Stomach (tissue), 8 donors: ENCODE measurements at regions not wholly inside any gene's neighbourhood (a gene's known extent, or its start where the extent isn't known, plus 50 kb on each side); places are given as distances from the start of the nearest gene placed in this dataset.

Experiments
- DNase-seq, 2 donors: peaks; one replicate each; pipeline versions ENCODE4 v3.0.0 to v3.0.0-alpha.2; 2013 to 2019
- H3K27ac ChIP-seq, 5 donors: fragments of 200-600 bp in 4 of 5; sonication (generic) in 4 of 5; one replicate each; pipeline ENCODE4 v1.5.1; 2013 to 2019; ENCODE audit warnings: mild to moderate bottlenecking in 1 of 5, moderate library complexity in 1 of 5
- H3K27me3 ChIP-seq, 3 donors: fragments of 200-600 bp; sonication (generic); one replicate each; pipeline ENCODE4 v1.5.1; 2017 to 2019; ENCODE audit warnings: mixed run types in 1 of 3
- H3K36me3 ChIP-seq, 4 donors: fragments of 200-600 bp; sonication (generic); 1 replicate in 3 of 4; 2 replicates in 1 of 4; pipeline ENCODE4 v1.5.1; 2016 to 2019
- H3K4me1 ChIP-seq, 4 donors: fragments of 200-600 bp; sonication (generic); one replicate each; pipeline ENCODE4 v1.5.1; 2016 to 2019
- H3K4me3 ChIP-seq, 4 donors: fragments of 200-600 bp; sonication (generic) in 3 of 4; one replicate each; pipeline ENCODE4 v1.5.1; 2016 to 2019; ENCODE audit warnings: mild to moderate bottlenecking in 1 of 4
- H3K9me3 ChIP-seq, 4 donors: fragments of 200-600 bp; sonication (generic); one replicate each; pipeline ENCODE4 v1.5.1; 2016 to 2019
- EP300 ChIP-seq: sonication (generic); formaldehyde crosslinking; IDR thresholded peaks from one replicate; pipeline ENCODE4 v1.6.1; 2017; ENCODE audit warnings: antibody characterized with exemption
- POLR2A ChIP-seq, 4 donors: fragments of 450-650 bp; IDR thresholded peaks; one replicate each; pipeline ENCODE4 v1.6.1; 2016; ENCODE audit warnings: antibody characterized with exemption in 4 of 4, control low read depth in 2 of 4, mild to moderate bottlenecking in 1 of 4, moderate library complexity in 1 of 4
- POLR2AphosphoS5 ChIP-seq, 3 donors: sonication (generic); formaldehyde crosslinking; IDR thresholded peaks; one replicate each; pipeline ENCODE4 v1.6.1; 2016; ENCODE audit warnings: antibody characterized with exemption in 3 of 3
- WGBS, 5 donors: extraction: QIAGEN DNeasy Blood & Tissue Kit in 3 of 5; methylation state at CpG; one replicate each; pipeline versions ENCODE4 v1.1.5 to v1.1.7; 2013 to 2018; 5-methylcytosine and 5-hydroxymethylcytosine counted together
- intact Hi-C: fragments of 100-400 bp; cut with DNase I; formaldehyde crosslinking; loops from one replicate; pipeline ENCODE4 v1.15.1; 2023; ENCODE audit warnings: low total_unique reads
- TF ChIP-seq, protein P1 (sequence below), 7 experiments: fragments of 450-650 bp in 4 of 7; fragments of 200-600 bp in 3 of 7; sonication (generic) in 3 of 7; IDR thresholded peaks; one replicate each; pipeline ENCODE4 v1.5.1; 2016 to 2019; ENCODE audit warnings: antibody characterized with exemption in 7 of 7, control low read depth in 2 of 7, mild to moderate bottlenecking in 1 of 7
- donor health status: healthy with polysubstance abuse.
- donor health status: Bipolar disorder and iron deficiency.
- donor health status: healthy.

DNA sequence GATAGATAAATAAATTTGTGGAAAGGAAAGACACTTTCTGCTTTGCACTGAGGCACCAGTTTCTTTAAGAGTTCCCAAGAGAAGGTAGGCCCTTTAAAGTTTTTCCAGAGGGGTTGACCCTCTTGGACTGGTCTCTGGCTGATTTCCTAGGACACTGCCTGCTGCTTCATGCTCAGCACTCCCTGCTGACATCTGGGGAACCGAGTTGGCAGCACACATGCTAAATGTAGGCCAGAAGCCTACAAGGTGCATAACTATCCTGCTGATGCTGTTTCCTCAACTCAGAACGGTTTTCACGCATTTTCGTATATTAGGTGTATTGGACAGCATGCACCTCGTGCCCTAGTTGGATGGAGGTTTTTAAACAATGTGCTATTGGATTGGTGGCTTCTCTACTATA, 887.2 kb upstream of the SEL1L start:
- Histone ChIP-seq H3K27me3 (no peaks in the 10 kb centered on the region), H3K4me3 (no peak overlapping the region), H3K27ac (no peak overlapping the region), H3K9me3 (peaks cover 0 to 10% (median 9%) of the 10 kb centered on the region in 4 donors), H3K36me3 (no peaks in the 10 kb centered on the region), H3K4me1 (no peaks in the 10 kb centered on the region)
- WGBS, 5 donors, result 73 to 83% (median 80%) methylated on average over 5 of the region's 5 CpGs
- no peak for DNase-seq
- TF ChIP-seq, protein P1, sequence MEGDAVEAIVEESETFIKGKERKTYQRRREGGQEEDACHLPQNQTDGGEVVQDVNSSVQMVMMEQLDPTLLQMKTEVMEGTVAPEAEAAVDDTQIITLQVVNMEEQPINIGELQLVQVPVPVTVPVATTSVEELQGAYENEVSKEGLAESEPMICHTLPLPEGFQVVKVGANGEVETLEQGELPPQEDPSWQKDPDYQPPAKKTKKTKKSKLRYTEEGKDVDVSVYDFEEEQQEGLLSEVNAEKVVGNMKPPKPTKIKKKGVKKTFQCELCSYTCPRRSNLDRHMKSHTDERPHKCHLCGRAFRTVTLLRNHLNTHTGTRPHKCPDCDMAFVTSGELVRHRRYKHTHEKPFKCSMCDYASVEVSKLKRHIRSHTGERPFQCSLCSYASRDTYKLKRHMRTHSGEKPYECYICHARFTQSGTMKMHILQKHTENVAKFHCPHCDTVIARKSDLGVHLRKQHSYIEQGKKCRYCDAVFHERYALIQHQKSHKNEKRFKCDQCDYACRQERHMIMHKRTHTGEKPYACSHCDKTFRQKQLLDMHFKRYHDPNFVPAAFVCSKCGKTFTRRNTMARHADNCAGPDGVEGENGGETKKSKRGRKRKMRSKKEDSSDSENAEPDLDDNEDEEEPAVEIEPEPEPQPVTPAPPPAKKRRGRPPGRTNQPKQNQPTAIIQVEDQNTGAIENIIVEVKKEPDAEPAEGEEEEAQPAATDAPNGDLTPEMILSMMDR (IDR thresholded peaks at IDR 0.05), result no peak
- no peak for TF ChIP-seq POLR2A (IDR thresholded peaks at IDR 0.05)
- TF ChIP-seq POLR2AphosphoS5 (IDR thresholded peaks at IDR 0.05), result no peak
- no peak for TF ChIP-seq EP300
- intact Hi-C loops, result no loop called here

DNA sequence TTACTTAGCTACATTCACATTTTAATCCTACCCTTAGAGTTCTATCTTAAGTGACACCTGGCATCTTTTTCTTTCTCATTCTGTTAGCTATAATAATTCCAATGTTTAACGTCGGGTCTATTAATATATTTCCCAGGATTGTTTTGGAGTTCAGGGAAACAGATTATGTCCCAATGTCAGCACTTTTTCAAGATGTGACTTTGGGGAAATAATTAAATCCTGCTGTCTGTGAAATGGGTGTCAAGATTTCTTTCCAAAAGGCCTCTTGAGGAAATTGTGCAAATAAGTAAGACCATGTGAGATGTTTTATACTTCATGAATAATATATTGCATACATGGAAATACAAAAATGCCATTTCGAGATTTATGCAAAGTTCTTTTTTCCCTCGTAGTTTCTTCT, 887.6 kb upstream of the SEL1L start:
- intact Hi-C loops, result no loop called here
- H3K9me3 ChIP-seq, result peaks cover 0 to 10% (median 9%) of the 10 kb centered on the region in 4 donors

DNA sequence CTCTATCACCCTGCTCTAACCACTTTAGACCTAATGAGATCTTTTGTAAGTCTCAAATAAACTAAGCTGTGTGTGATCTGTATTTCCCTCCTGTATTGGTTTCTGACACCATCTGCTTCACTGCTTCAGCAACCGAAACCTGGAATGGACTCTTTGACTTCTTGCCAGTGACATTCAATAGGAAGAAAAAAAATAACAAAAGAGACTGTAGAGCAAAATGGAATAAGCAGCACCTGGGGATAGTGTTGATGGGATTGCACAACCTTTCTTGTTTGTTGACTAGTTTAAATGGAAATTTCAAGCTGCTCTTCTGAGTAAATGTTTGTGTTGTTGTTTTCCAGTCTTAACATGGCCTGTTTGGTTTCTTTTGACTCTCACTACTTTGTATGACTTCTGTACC, 888.6 kb upstream of the SEL1L start:
- TF ChIP-seq EP300 (no peak), POLR2AphosphoS5 (IDR thresholded peaks at IDR 0.05) (no peak), POLR2A (IDR thresholded peaks at IDR 0.05) (no peak)
- TF ChIP-seq, protein P1 (IDR thresholded peaks at IDR 0.05), result no peak
- Histone ChIP-seq H3K9me3 (peaks cover 0 to 10% (median 9%) of the 10 kb centered on the region in 4 donors), H3K36me3 (no peaks in the 10 kb centered on the region), H3K4me1 (no peaks in the 10 kb centered on the region), H3K27ac (no peak overlapping the region), H3K27me3 (no peaks in the 10 kb centered on the region), H3K4me3 (no peak overlapping the region)
- intact Hi-C loops, result no loop called here
- WGBS, 5 donors, result 62 to 90% (median 81%) methylated on average over 1 of the region's 1 CpG
- no peak for DNase-seq

More for the DNA sequence above, 887.6 kb upstream of the SEL1L start:
- H3K36me3 ChIP-seq, result no peaks in the 10 kb centered on the region
- no peaks in the 10 kb centered on the region for H3K4me1 ChIP-seq
- no peak overlapping the region for H3K27ac ChIP-seq
- H3K27me3 ChIP-seq, result no peaks in the 10 kb centered on the region
- TF ChIP-seq POLR2A (IDR thresholded peaks at IDR 0.05) (no peak), POLR2AphosphoS5 (IDR thresholded peaks at IDR 0.05) (no peak), EP300 (no peak)
- TF ChIP-seq, protein P1 (IDR thresholded peaks at IDR 0.05), result no peak
- H3K4me3 ChIP-seq, result no peak overlapping the region
- DNase-seq, result no peak
- WGBS, 5 donors, result 70 to 88% (median 86%) methylated on average over 4 of the region's 4 CpGs

DNA sequence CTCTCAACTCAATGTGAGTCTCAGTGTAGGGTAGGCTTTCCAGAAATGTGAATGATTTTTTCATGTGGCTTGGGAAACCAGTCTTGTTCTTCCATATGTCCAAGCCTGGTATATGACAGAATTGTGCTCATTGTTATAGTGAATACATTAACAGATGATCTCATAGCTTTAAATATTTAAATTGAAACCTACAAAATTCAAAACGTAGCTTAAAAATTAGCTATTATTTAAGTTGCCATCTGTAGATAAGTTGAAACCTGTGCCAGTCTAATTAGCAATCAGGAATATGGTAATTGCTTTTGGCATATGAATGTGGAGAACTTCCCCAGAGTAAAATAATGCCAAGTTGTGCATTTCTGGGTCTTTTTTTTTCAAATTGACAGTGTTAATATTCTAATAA, 891.6 kb upstream of the SEL1L start:
- no peak overlapping the region for H3K27ac ChIP-seq
- no peaks in the 10 kb centered on the region for H3K4me1 ChIP-seq
- no peak for DNase-seq
- intact Hi-C loops, result no loop called here
- no peak overlapping the region for H3K4me3 ChIP-seq
- no peaks in the 10 kb centered on the region for H3K27me3 ChIP-seq
- 38 to 70% (median 67%) methylated on average over 1 of the region's 1 CpG for WGBS, 5 donors
- TF ChIP-seq POLR2AphosphoS5 (IDR thresholded peaks at IDR 0.05) (no peak), POLR2A (IDR thresholded peaks at IDR 0.05) (no peak), EP300 (no peak)
- TF ChIP-seq, protein P1 (IDR thresholded peaks at IDR 0.05), result no peak
- no peaks in the 10 kb centered on the region for H3K9me3 ChIP-seq
- no peaks in the 10 kb centered on the region for H3K36me3 ChIP-seq
